ENCODE measurements at regions not wholly inside any gene's neighbourhood (a gene's known extent, or its start where the extent isn't known, plus 50 kb on each side); places are given as distances from the start of the nearest gene placed in this dataset.

- TF ChIP-seq CTCF (IDR thresholded peaks at IDR 0.05; ENCODE audit: insufficient read depth, low read depth, low read length, missing control alignments): no peak
- no peak overlapping the region for H3K4me3 ChIP-seq (ENCODE audit: low read depth, low read length)
- no peak for DNase-seq (ENCODE audit: low read depth)
Observed at GRCh38 chr12:41910578-41911320, 233.9 kb downstream of the GXYLT1 start.

GRCh38 chr12:41908206-41908605 lies 236.5 kb downstream of the GXYLT1 start:
- TF ChIP-seq CTCF (IDR thresholded peaks at IDR 0.05; ENCODE audit: insufficient read depth, low read depth, low read length, missing control alignments): no peak
- no peak overlapping the region for H3K4me3 ChIP-seq (ENCODE audit: low read depth, low read length)
- no peak for DNase-seq (ENCODE audit: low read depth)

DNA sequence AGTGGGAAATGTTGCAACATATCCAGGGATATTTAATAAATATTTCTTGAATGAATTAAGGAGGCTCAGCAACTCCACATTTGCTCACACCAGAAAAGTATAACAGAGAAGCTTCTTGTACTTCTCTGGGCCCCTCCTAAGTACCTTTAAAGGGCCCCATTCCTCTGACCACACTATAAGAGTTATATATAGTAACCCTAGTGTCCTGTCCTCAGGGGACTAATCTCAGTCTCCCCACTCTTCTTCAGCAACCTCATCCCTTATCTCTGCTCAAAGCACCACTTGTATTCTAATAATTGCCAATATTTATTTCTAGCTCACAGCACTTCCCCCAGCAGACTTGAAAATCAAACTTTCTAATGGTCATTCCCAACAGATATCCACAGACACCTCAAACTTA lies 237.1 kb downstream of the GXYLT1 start:
- TF ChIP-seq CTCF (IDR thresholded peaks at IDR 0.05; ENCODE audit: insufficient read depth, low read depth, low read length, missing control alignments): no peak
- DNase-seq (ENCODE audit: low read depth): no peak
- no peak overlapping the region for H3K4me3 ChIP-seq (ENCODE audit: low read depth, low read length)

GRCh38 chr12:41907021-41907420 lies 237.7 kb downstream of the GXYLT1 start:
- no peak for DNase-seq (ENCODE audit: low read depth)
- no peak for TF ChIP-seq CTCF (IDR thresholded peaks at IDR 0.05; ENCODE audit: insufficient read depth, low read depth, low read length, missing control alignments)
- H3K4me3 ChIP-seq (ENCODE audit: low read depth, low read length): no peak overlapping the region

- TF ChIP-seq CTCF (IDR thresholded peaks at IDR 0.05; ENCODE audit: insufficient read depth, low read depth, low read length, missing control alignments): no peak
- no peak for DNase-seq (ENCODE audit: low read depth)
- H3K4me3 ChIP-seq (ENCODE audit: low read depth, low read length): no peak overlapping the region
Observed at GRCh38 chr12:41905759-41906297, 238.8 kb downstream of the GXYLT1 start.

DNA sequence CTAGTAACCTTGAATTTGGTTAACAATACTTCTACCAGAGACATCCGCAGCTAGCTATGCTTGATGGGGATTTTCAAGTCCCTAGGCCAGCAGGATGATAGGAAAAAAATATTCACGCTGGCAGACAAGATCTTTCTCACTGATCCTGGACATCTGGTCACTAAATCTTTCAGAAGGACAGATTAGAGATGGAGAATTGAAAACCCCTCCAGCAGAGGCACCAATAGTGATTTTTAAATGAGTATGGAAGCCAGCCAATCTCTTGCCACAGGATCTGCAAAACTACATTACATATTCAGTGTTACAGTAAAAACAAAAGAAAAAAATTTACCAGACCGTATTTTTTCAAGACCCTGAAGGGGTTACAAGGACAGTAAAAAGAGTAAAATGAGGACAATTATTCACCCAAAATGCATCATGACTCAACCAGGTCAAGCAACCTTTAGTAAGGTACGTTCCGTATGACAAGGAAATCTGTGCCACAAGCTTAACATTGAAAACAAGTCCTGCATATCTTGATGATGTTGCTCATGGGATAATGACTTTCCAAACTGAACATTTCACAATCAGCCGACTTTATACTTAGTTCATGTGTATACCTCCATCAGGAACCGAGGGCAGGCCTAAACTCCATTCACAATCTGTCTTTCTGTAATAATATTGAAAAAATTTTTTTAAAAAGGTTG lies 239.5 kb downstream of the GXYLT1 start:
- no peak for DNase-seq (ENCODE audit: low read depth)
- no peak for TF ChIP-seq CTCF (IDR thresholded peaks at IDR 0.05; ENCODE audit: insufficient read depth, low read depth, low read length, missing control alignments)

More for the DNA sequence above, 239.5 kb downstream of the GXYLT1 start:
- H3K4me3 ChIP-seq (ENCODE audit: low read depth, low read length): no peak overlapping the region
